GM23338 (cell line): ENCODE measurements at regions not wholly inside any gene's neighbourhood (a gene's known extent, or its start where the extent isn't known, plus 50 kb on each side); places are given as distances from the start of the nearest gene placed in this dataset.
A peak's percentile ranks its signal among the peaks of the same experiment; 100 is the strongest.

Experiments
- ATAC-seq: fragments of 200-7000 bp; cut with Tn5 transposase; 3 replicates; pipeline ENCODE4 v1.9.1; 2020
- DNase-seq: peaks from one replicate; pipeline ENCODE4 v3.0.0-alpha.2; 2015; ENCODE audit warnings: low spot score
- H2AFZ ChIP-seq: fragments of 200-600 bp; sonication (generic); 2 replicates; pipeline ENCODE4 v1.8.0; 2016; ENCODE audit warnings: antibody characterized with exemption, mild to moderate bottlenecking, moderate library complexity
- H3F3A ChIP-seq: fragments of 200-600 bp; sonication (generic); replicated peaks from 2 replicates; pipeline ENCODE4 v1.8.0; 2017; ENCODE audit warnings: antibody characterized with exemption, mixed run types, low read depth
- H3K27ac ChIP-seq: fragments of 200-600 bp; sonication (generic); 2 replicates; pipeline ENCODE4 v1.6.1; 2016; ENCODE audit warnings: low read depth
- H3K27me3 ChIP-seq: fragments of 200-600 bp; sonication (generic); 2 replicates; pipeline ENCODE4 v1.8.0; 2016; ENCODE audit warnings: mild to moderate bottlenecking, mixed run types, moderate library complexity; ENCODE audit not compliant: insufficient read depth
- H3K36me3 ChIP-seq: fragments of 200-600 bp; sonication (generic); 2 replicates; pipeline ENCODE4 v1.8.0; 2016; ENCODE audit warnings: mild to moderate bottlenecking; ENCODE audit not compliant: insufficient read depth
- H3K4me1 ChIP-seq: fragments of 200-600 bp; sonication (generic); 2 replicates; pipeline ENCODE4 v1.8.0; 2016; ENCODE audit warnings: mild to moderate bottlenecking, moderate library complexity; ENCODE audit not compliant: insufficient read depth
- H3K4me2 ChIP-seq: fragments of 200-600 bp; sonication (generic); 2 replicates; pipeline ENCODE4 v1.7.1; 2017; ENCODE audit warnings: mixed run types
- H3K4me3 ChIP-seq: fragments of 200-600 bp; sonication (generic); 2 replicates; pipeline ENCODE4 v1.6.1; 2016; ENCODE audit warnings: mixed run types
- H3K79me2 ChIP-seq: fragments of 200-600 bp; sonication (generic); replicated peaks from 2 replicates; pipeline ENCODE4 v1.8.0; 2017; ENCODE audit warnings: mild to moderate bottlenecking; ENCODE audit not compliant: insufficient read depth
- H3K9me2 ChIP-seq: fragments of 200-600 bp; sonication (generic); 2 replicates; pipeline ENCODE4 v1.8.0; 2017; ENCODE audit not compliant: insufficient read depth
- H4K20me1 ChIP-seq: fragments of 200-600 bp; sonication (generic); replicated peaks from 2 replicates; pipeline ENCODE4 v1.8.0; 2017; ENCODE audit warnings: mild to moderate bottlenecking; ENCODE audit not compliant: insufficient read depth
- H3K27ac Mint-ChIP-seq: 2 replicates; pipeline ENCODE4 v1.8.0; 2020; ENCODE audit warnings: inconsistent platforms, mild to moderate bottlenecking, moderate library complexity, mixed read lengths
- H3K27me3 Mint-ChIP-seq: 3 replicates; pipeline ENCODE4 v1.8.0; 2022; ENCODE audit warnings: low read depth, mild to moderate bottlenecking, moderate library complexity, mixed read lengths, inconsistent platforms; ENCODE audit not compliant: insufficient read depth, poor library complexity
- H3K36me3 Mint-ChIP-seq: 3 replicates; pipeline ENCODE4 v1.8.0; 2021; ENCODE audit warnings: low read depth, mild to moderate bottlenecking, inconsistent platforms, moderate library complexity, mixed read lengths
- H3K4me1 Mint-ChIP-seq: 3 replicates; pipeline ENCODE4 v1.8.0; 2020; ENCODE audit warnings: mild to moderate bottlenecking, inconsistent platforms, mixed read lengths
- H3K4me3 Mint-ChIP-seq: 3 replicates; pipeline ENCODE4 v1.8.0; 2021; ENCODE audit warnings: moderate library complexity, mild to moderate bottlenecking, inconsistent platforms, mixed read lengths
- H3K9me3 Mint-ChIP-seq: 3 replicates; pipeline ENCODE4 v1.8.0; 2020; ENCODE audit warnings: moderate library complexity, mild to moderate bottlenecking, inconsistent platforms, mixed read lengths
- CTCF ChIP-seq, 2 experiments: fragments of 200-600 bp in 1 of 2; sonication (generic) in 1 of 2; conservative IDR thresholded peaks; 2 replicates each; pipeline versions ENCODE4 v1.5.1 to v1.6.1; 2016 to 2017; ENCODE audit warnings: antibody characterized with exemption in 2 of 2, low read depth in 2 of 2, mild to moderate bottlenecking in 2 of 2, moderate library complexity in 1 of 2
- EZH2 ChIP-seq: fragments of 200-600 bp; sonication (generic); IDR thresholded peaks from one replicate; pipeline ENCODE4 v1.8.0; 2017; ENCODE audit warnings: antibody characterized with exemption, mild to moderate bottlenecking, low read depth; ENCODE audit not compliant: unreplicated experiment
- NANOG ChIP-seq: IDR thresholded peaks from 2 replicates; pipeline ENCODE4 v1.6.1; 2016; ENCODE audit warnings: antibody characterized with exemption, borderline replicate concordance
- ZNF462 ChIP-seq: fragments of 250-450 bp; sonication (Bioruptor Pico); IDR thresholded peaks from 2 replicates; pipeline ENCODE4 v1.5.0; 2020; ENCODE audit warnings: mild to moderate bottlenecking, moderate library complexity

- Histone ChIP-seq H2AFZ (0 out of 2 replicates have a peak overlapping the region, but pooled peaks have one; percentile 74), H3K79me2 (no peaks in the 10 kb centered on the region), H3F3A (no peaks in the 10 kb centered on the region), H3K27me3 (no peaks in the 10 kb centered on the region), H3K27ac (no peak overlapping the region), H4K20me1 (no peaks in the 10 kb centered on the region), H3K36me3 (0 out of 2 replicates have a peak, but pooled peaks cover 2% of the 10 kb centered on the region), H3K4me1 (no peaks in the 10 kb centered on the region; the same call in 1 of the 2 replicates), H3K9me2 (no peaks in the 10 kb centered on the region), H3K4me2 (no peak overlapping the region), H3K4me3 (no peak overlapping the region)
- peaks cover 13% of the 10 kb centered on the region for H3K4me1 Mint-ChIP-seq
- H3K27ac Mint-ChIP-seq, result no peak overlapping the region
- no peaks in the 10 kb centered on the region for H3K27me3 Mint-ChIP-seq
- peaks cover 1% of the 10 kb centered on the region; the same call in 1 of the 3 replicates for H3K36me3 Mint-ChIP-seq
- H3K4me3 Mint-ChIP-seq, result no peak overlapping the region
- no peak for DNase-seq
- ATAC-seq, result no peak
- peaks cover 1% of the 10 kb centered on the region; the same call in 2 of the 3 replicates for H3K9me3 Mint-ChIP-seq
- no peak for TF ChIP-seq CTCF (conservative IDR thresholded peaks at IDR 0.05; ENCODE audit: low read depth in 2 of 2)
Measured at GRCh38 chr1:184297244-184297750, 89.5 kb upstream of the C1orf21 start.

GRCh38 chr1:184298440-184299405, 88.1 kb upstream of the C1orf21 start:
- Histone ChIP-seq H3K9me2 (no peaks in the 10 kb centered on the region), H3K79me2 (no peaks in the 10 kb centered on the region), H2AFZ (peak overlapping the region; percentile 78), H3K36me3 (no peaks in the 10 kb centered on the region), H3K27ac (no peak overlapping the region), H4K20me1 (no peaks in the 10 kb centered on the region), H3K4me2 (no peak overlapping the region), H3K4me3 (no peak overlapping the region), H3F3A (no peaks in the 10 kb centered on the region), H3K27me3 (no peaks in the 10 kb centered on the region), H3K4me1 (no peaks in the 10 kb centered on the region; the same call in 1 of the 2 replicates)
- Mint-ChIP-seq H3K9me3 (no peaks in the 10 kb centered on the region), H3K27me3 (no peaks in the 10 kb centered on the region), H3K27ac (no peak overlapping the region), H3K36me3 (no peaks in the 10 kb centered on the region), H3K4me1 (peaks cover 13% of the 10 kb centered on the region), H3K4me3 (no peak overlapping the region)
- ATAC-seq, result peak; percentile 69
- TF ChIP-seq CTCF (conservative IDR thresholded peaks at IDR 0.05; ENCODE audit: low read depth in 2 of 2) (no peak), NANOG (no peak), EZH2 (no peak), ZNF462 (CRISPR knock-in tag) (no peak)
- DNase-seq, result peak; percentile 23
